ENCODE measurements at regions not wholly inside any gene's neighbourhood (a gene's known extent, or its start where the extent isn't known, plus 50 kb on each side); places are given as distances from the start of the nearest gene placed in this dataset.
"Not testable (repeated sequence)": the region's sequence is repeated elsewhere in the genome, so short reads cannot be mapped to it uniquely, and the experiment has no call there.

- H3K36me3 ChIP-seq (ENCODE audit: insufficient read depth, low read length), result no peaks in the 10 kb centered on the region
Observed at GRCh38 chr1:104028416-104029035, 278.8 kb downstream of the AMY1C start.

DNA sequence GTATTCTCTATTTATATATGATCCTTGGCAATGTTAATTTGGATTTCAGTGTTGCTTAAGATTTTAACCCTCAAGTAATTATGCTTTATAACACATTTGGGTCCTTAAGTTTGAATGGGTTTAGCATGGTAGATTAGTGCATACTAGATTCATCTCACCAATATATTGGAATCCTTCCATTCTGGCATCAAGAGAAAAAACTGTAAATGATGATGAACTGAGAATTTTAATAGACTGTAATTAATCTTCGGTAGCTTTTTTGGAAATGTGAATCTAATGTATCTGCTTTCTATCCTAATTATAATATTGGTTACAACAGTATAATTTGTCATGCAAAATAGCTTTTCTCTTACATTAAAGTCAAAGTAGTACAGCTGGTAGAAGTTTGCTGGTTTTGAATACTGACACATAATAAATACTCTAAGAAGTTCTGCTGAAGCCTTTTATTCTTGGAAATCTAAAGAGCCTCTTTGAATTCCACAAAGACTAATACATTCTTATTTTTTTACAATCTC lies 279.8 kb downstream of the AMY1C start:
- Histone ChIP-seq H4K20me1 (ENCODE audit: insufficient read depth, low read depth, low read length) (no peaks in the 10 kb centered on the region), H2AFZ (ENCODE audit: low read length) (no peak overlapping the region), H3K36me3 (ENCODE audit: insufficient read depth, low read length) (no peaks in the 10 kb centered on the region), H3K27me3 (ENCODE audit: low read length) (no peaks in the 10 kb centered on the region), H3K9me3 (ENCODE audit: low read length) (peaks cover 21% of the 10 kb centered on the region), H3K79me2 (ENCODE audit: low read length) (no peaks in the 10 kb centered on the region), H3K9me2 (replicated peaks; ENCODE audit: insufficient read depth, low read length) (no peaks in the 10 kb centered on the region), H3K4me3 (ENCODE audit: low read length) (no peak overlapping the region), H3K4me1 (ENCODE audit: low read length) (no peaks in the 10 kb centered on the region), H3K27ac (ENCODE audit: low read length) (no peak overlapping the region), H3K9ac (ENCODE audit: low read length) (no peak overlapping the region), H3K4me2 (ENCODE audit: low read depth, low read length, poor library complexity, severe bottlenecking) (no peak overlapping the region)
- no peak for DNase-seq

More at GRCh38 chr1:104028416-104029035, 278.8 kb downstream of the AMY1C start:
- Histone ChIP-seq H3K79me2 (ENCODE audit: low read length) (no peaks in the 10 kb centered on the region), H3K4me1 (ENCODE audit: low read length) (no peaks in the 10 kb centered on the region), H3K27me3 (ENCODE audit: low read length) (no peaks in the 10 kb centered on the region), H3K4me3 (ENCODE audit: low read length) (no peak overlapping the region), H3K4me2 (ENCODE audit: low read depth, low read length, poor library complexity, severe bottlenecking) (no peak overlapping the region), H4K20me1 (ENCODE audit: insufficient read depth, low read depth, low read length) (no peaks in the 10 kb centered on the region), H2AFZ (ENCODE audit: low read length) (no peak overlapping the region), H3K9me2 (replicated peaks; ENCODE audit: insufficient read depth, low read length) (no peaks in the 10 kb centered on the region), H3K9me3 (ENCODE audit: low read length) (peaks cover 27% of the 10 kb centered on the region), H3K27ac (ENCODE audit: low read length) (no peak overlapping the region), H3K9ac (ENCODE audit: low read length) (no peak overlapping the region)
- no peak for DNase-seq

DNA sequence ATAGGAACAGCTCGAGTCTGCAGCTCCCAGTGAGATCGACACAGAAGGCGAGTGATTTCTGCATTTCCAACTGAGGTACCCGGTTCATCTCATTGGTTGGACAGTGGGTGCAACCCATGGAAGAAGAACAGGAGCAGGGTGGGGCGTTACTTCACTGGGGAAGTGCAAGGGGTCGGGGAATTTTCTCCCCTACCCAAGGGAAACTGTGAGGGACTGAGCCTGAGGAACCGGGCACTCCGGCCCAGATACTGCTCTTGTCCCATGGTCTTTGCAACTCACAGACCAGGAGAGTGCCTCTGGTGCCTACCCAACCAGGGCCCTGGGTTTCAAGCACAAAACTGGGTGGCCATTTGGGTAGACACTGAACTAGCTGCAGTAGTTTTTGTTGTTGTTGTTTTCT lies 307.1 kb downstream of the AMY1C start:
- H3K9me3 ChIP-seq (ENCODE audit: low read length), result peaks cover 6% of the 10 kb centered on the region
- no peak overlapping the region for H3K9ac ChIP-seq (ENCODE audit: low read length)
- H3K9me2 ChIP-seq (replicated peaks; ENCODE audit: insufficient read depth, low read length), result no peaks in the 10 kb centered on the region
- H3K27me3 ChIP-seq (ENCODE audit: low read length), result no peaks in the 10 kb centered on the region
- no peak overlapping the region for H3K4me2 ChIP-seq (ENCODE audit: low read depth, low read length, poor library complexity, severe bottlenecking)
- H3K4me1 ChIP-seq (ENCODE audit: low read length), result no peaks in the 10 kb centered on the region
- no peaks in the 10 kb centered on the region for H3K36me3 ChIP-seq (ENCODE audit: insufficient read depth, low read length)
- no peak for DNase-seq
- no peak overlapping the region for H2AFZ ChIP-seq (ENCODE audit: low read length)
- no peaks in the 10 kb centered on the region for H4K20me1 ChIP-seq (ENCODE audit: insufficient read depth, low read depth, low read length)
- H3K27ac ChIP-seq (ENCODE audit: low read length), result no peak overlapping the region
- no peaks in the 10 kb centered on the region for H3K79me2 ChIP-seq (ENCODE audit: low read length)
- no peak overlapping the region for H3K4me3 ChIP-seq (ENCODE audit: low read length)

GRCh38 chr1:104057219-104057898 lies 307.7 kb downstream of the AMY1C start:
- H3K79me2 ChIP-seq (ENCODE audit: low read length); H2AFZ ChIP-seq (ENCODE audit: low read length); H3K4me3 ChIP-seq (ENCODE audit: low read length); H3K9me2 ChIP-seq (replicated peaks; ENCODE audit: insufficient read depth, low read length); H3K4me1 ChIP-seq (ENCODE audit: low read length); H3K27ac ChIP-seq (ENCODE audit: low read length); H3K9ac ChIP-seq (ENCODE audit: low read length); H3K4me2 ChIP-seq (ENCODE audit: low read depth, low read length, poor library complexity, severe bottlenecking); DNase-seq; H3K27me3 ChIP-seq (ENCODE audit: low read length); H3K36me3 ChIP-seq (ENCODE audit: insufficient read depth, low read length); H3K9me3 ChIP-seq (ENCODE audit: low read length); H4K20me1 ChIP-seq (ENCODE audit: insufficient read depth, low read depth, low read length): not testable (repeated sequence)

- not testable (repeated sequence) for H3K4me2 ChIP-seq (ENCODE audit: low read depth, low read length, poor library complexity, severe bottlenecking); H3K9me2 ChIP-seq (replicated peaks; ENCODE audit: insufficient read depth, low read length); H4K20me1 ChIP-seq (ENCODE audit: insufficient read depth, low read depth, low read length); H3K36me3 ChIP-seq (ENCODE audit: insufficient read depth, low read length); H3K9ac ChIP-seq (ENCODE audit: low read length); H3K27ac ChIP-seq (ENCODE audit: low read length); H3K27me3 ChIP-seq (ENCODE audit: low read length); DNase-seq; H2AFZ ChIP-seq (ENCODE audit: low read length); H3K4me3 ChIP-seq (ENCODE audit: low read length); H3K79me2 ChIP-seq (ENCODE audit: low read length); H3K4me1 ChIP-seq (ENCODE audit: low read length); H3K9me3 ChIP-seq (ENCODE audit: low read length)
Observed at GRCh38 chr1:104061637-104062036, 311.9 kb downstream of the AMY1C start.

- no peak overlapping the region for H3K4me3 ChIP-seq (ENCODE audit: low read length)
- H3K79me2 ChIP-seq (ENCODE audit: low read length), result no peaks in the 10 kb centered on the region
- H3K9me3 ChIP-seq (ENCODE audit: low read length), result peaks cover 10% of the 10 kb centered on the region
- H3K4me2 ChIP-seq (ENCODE audit: low read depth, low read length, poor library complexity, severe bottlenecking), result no peak overlapping the region
- no peaks in the 10 kb centered on the region for H3K4me1 ChIP-seq (ENCODE audit: low read length)
- DNase-seq, result no peak
- no peak overlapping the region for H2AFZ ChIP-seq (ENCODE audit: low read length)
- H4K20me1 ChIP-seq (ENCODE audit: insufficient read depth, low read depth, low read length), result no peaks in the 10 kb centered on the region
- no peaks in the 10 kb centered on the region for H3K36me3 ChIP-seq (ENCODE audit: insufficient read depth, low read length)
- no peak overlapping the region for H3K9ac ChIP-seq (ENCODE audit: low read length)
- no peak overlapping the region for H3K27ac ChIP-seq (ENCODE audit: low read length)
- H3K9me2 ChIP-seq (replicated peaks; ENCODE audit: insufficient read depth, low read length), result no peaks in the 10 kb centered on the region
- H3K27me3 ChIP-seq (ENCODE audit: low read length), result no peaks in the 10 kb centered on the region
Observed at GRCh38 chr1:104064399-104064798, 314.7 kb downstream of the AMY1C start.

DNA sequence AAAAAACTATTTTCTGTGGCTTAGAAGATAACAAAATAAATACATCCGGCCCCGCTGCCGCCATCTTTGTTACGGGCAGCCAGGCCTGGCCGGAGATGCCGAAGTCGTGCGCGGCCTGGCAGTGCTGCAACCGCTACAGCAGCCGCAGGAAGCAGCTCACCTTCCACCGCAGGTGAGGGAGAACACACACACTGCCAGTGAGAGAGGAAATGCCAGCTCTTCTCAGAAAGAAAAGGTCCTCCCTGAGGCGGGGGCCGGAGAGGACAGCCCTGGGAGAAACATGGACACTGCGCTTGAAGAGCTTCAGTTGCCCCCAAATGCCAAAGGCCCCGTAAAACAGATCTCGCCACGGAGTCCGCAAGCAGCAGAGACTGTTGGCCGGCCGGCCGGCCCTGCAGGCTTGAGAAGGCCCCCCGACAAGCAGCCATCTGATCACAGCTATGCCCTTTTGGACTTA lies 323.2 kb downstream of the AMY1C start:
- Histone ChIP-seq H3K4me3 (ENCODE audit: low read length) (no peak overlapping the region), H3K9ac (ENCODE audit: low read length) (no peak overlapping the region), H3K79me2 (ENCODE audit: low read length) (no peaks in the 10 kb centered on the region), H3K9me3 (ENCODE audit: low read length) (peaks cover 13% of the 10 kb centered on the region), H3K4me2 (ENCODE audit: low read depth, low read length, poor library complexity, severe bottlenecking) (no peak overlapping the region), H3K27ac (ENCODE audit: low read length) (no peak overlapping the region), H2AFZ (ENCODE audit: low read length) (no peak overlapping the region), H4K20me1 (ENCODE audit: insufficient read depth, low read depth, low read length) (no peaks in the 10 kb centered on the region), H3K36me3 (ENCODE audit: insufficient read depth, low read length) (no peaks in the 10 kb centered on the region), H3K9me2 (replicated peaks; ENCODE audit: insufficient read depth, low read length) (no peaks in the 10 kb centered on the region), H3K27me3 (ENCODE audit: low read length) (no peaks in the 10 kb centered on the region), H3K4me1 (ENCODE audit: low read length) (no peaks in the 10 kb centered on the region)
- no peak for DNase-seq

DNA sequence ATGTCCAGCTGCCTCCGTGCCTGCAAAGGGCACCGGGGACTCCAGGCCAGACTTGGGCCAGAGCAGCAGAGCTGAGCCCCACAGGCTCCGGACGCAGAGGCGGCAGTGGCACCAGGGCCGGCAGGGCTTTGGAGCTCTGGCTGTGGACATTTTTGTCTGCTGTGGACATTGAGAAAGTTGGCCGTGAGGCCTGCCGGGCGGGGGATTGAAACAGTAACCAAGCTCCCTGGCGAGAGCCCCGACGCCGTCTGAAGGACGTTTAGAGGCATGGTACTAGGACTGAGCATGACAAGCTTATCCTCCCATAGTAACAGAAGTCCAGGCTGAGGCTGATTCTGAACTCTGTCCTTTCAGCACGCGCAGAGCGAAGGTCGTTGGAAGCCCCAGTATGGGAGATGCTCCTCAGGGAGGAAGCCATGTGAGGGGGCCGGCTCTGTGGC lies 323.8 kb downstream of the AMY1C start:
- Histone ChIP-seq H2AFZ (ENCODE audit: low read length) (no peak overlapping the region), H3K4me3 (ENCODE audit: low read length) (no peak overlapping the region), H3K4me1 (ENCODE audit: low read length) (no peaks in the 10 kb centered on the region), H3K27me3 (ENCODE audit: low read length) (no peaks in the 10 kb centered on the region), H3K9me2 (replicated peaks; ENCODE audit: insufficient read depth, low read length) (no peaks in the 10 kb centered on the region), H3K36me3 (ENCODE audit: insufficient read depth, low read length) (no peaks in the 10 kb centered on the region), H4K20me1 (ENCODE audit: insufficient read depth, low read depth, low read length) (no peaks in the 10 kb centered on the region), H3K4me2 (ENCODE audit: low read depth, low read length, poor library complexity, severe bottlenecking) (no peak overlapping the region), H3K27ac (ENCODE audit: low read length) (no peak overlapping the region), H3K79me2 (ENCODE audit: low read length) (no peaks in the 10 kb centered on the region), H3K9me3 (ENCODE audit: low read length) (peaks cover 12% of the 10 kb centered on the region), H3K9ac (ENCODE audit: low read length) (no peak overlapping the region)
- no peak for DNase-seq

Data from Karpas-422 (cell line).